ENCODE measurements at regions not wholly inside any gene's neighbourhood (a gene's known extent, or its start where the extent isn't known, plus 50 kb on each side); places are given as distances from the start of the nearest gene placed in this dataset.

GRCh38 chr13:112172641-112173251, 105.8 kb downstream of the SOX1 start:
- no peak for TF ChIP-seq CTCF (IDR thresholded peaks at IDR 0.05)
- no peak for TF ChIP-seq POLR2A (IDR thresholded peaks at IDR 0.05)
